OCI-LY3 (cell line): ENCODE measurements at regions not wholly inside any gene's neighbourhood (a gene's known extent, or its start where the extent isn't known, plus 50 kb on each side); places are given as distances from the start of the nearest gene placed in this dataset.

Source experiments
- EZH2phosphoT487 ChIP-seq: fragments of 200-600 bp; shearing (Covaris generic); IDR thresholded peaks from 2 replicates; pipeline ENCODE4 v1.6.1; 2018; ENCODE audit warnings: antibody characterized with exemption, mixed run types, low read depth
- TF ChIP-seq, protein P1 (sequence below): fragments of 200-600, 300-600 bp; sonication (generic); IDR thresholded peaks from 2 replicates; pipeline ENCODE4 v1.5.1; 2014; ENCODE audit warnings: antibody characterized with exemption, low read length, low read depth

GRCh38 chr3:75176937-75177336, 487.2 kb upstream of the FRG2C start:
- TF ChIP-seq, protein P1, sequence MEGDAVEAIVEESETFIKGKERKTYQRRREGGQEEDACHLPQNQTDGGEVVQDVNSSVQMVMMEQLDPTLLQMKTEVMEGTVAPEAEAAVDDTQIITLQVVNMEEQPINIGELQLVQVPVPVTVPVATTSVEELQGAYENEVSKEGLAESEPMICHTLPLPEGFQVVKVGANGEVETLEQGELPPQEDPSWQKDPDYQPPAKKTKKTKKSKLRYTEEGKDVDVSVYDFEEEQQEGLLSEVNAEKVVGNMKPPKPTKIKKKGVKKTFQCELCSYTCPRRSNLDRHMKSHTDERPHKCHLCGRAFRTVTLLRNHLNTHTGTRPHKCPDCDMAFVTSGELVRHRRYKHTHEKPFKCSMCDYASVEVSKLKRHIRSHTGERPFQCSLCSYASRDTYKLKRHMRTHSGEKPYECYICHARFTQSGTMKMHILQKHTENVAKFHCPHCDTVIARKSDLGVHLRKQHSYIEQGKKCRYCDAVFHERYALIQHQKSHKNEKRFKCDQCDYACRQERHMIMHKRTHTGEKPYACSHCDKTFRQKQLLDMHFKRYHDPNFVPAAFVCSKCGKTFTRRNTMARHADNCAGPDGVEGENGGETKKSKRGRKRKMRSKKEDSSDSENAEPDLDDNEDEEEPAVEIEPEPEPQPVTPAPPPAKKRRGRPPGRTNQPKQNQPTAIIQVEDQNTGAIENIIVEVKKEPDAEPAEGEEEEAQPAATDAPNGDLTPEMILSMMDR: no peak
- no peak for TF ChIP-seq EZH2phosphoT487
